Activated T-cell treated with anti-CD3 and anti-CD28 coated beads for 48 hours (primary cell): ENCODE measurements at regions not wholly inside any gene's neighbourhood (a gene's known extent, or its start where the extent isn't known, plus 50 kb on each side); places are given as distances from the start of the nearest gene placed in this dataset.
"Not testable (repeated sequence)": the region's sequence is repeated elsewhere in the genome, so short reads cannot be mapped to it uniquely, and the experiment has no call there.

Experiments
- DNase-seq: peaks from one replicate; pipeline ENCODE4 v3.0.0-alpha.2; 2020; ENCODE audit warnings: low read depth

- DNase-seq: no peak
Measured at GRCh38 chr3:197430934-197431333, 124.8 kb downstream of the BDH1 start.

- DNase-seq: no peak
Measured at GRCh38 chr3:197430502-197430901, 125.3 kb downstream of the BDH1 start.

GRCh38 chr3:197428952-197429351, 126.8 kb downstream of the BDH1 start:
- DNase-seq: no peak

- DNase-seq: peak; percentile 66
Measured at GRCh38 chr3:197428117-197428801, 127.5 kb downstream of the BDH1 start.

GRCh38 chr3:197427021-197427420, 128.6 kb upstream of the DLG1 start:
- no peak for DNase-seq

- no peak for DNase-seq
Measured at GRCh38 chr3:197426121-197426566, 127.7 kb upstream of the DLG1 start.

GRCh38 chr3:197425485-197426120, 127.2 kb upstream of the DLG1 start:
- no peak for DNase-seq

- no peak for DNase-seq
Measured at GRCh38 chr3:197424674-197425484, 126.5 kb upstream of the DLG1 start.

- DNase-seq: no peak
Measured at GRCh38 chr3:197424266-197424665, 125.9 kb upstream of the DLG1 start.

GRCh38 chr3:197423376-197423775, 125.0 kb upstream of the DLG1 start:
- DNase-seq: no peak

- no peak for DNase-seq
Measured at GRCh38 chr3:197422506-197422905, 124.1 kb upstream of the DLG1 start.

GRCh38 chr3:197421021-197421420, 122.6 kb upstream of the DLG1 start:
- no peak for DNase-seq

GRCh38 chr3:197420566-197420965, 122.2 kb upstream of the DLG1 start:
- DNase-seq: no peak

- no peak for DNase-seq
Measured at GRCh38 chr3:197420115-197420514, 121.7 kb upstream of the DLG1 start.

GRCh38 chr3:197419696-197420095, 121.3 kb upstream of the DLG1 start:
- no peak for DNase-seq

- no peak for DNase-seq
Measured at GRCh38 chr3:197417911-197418618, 119.7 kb upstream of the DLG1 start.

GRCh38 chr3:197417441-197417840, 119.0 kb upstream of the DLG1 start:
- no peak for DNase-seq

GRCh38 chr3:197411899-197412298, 113.5 kb upstream of the DLG1 start:
- DNase-seq: not testable (repeated sequence)

GRCh38 chr3:197410170-197410569, 111.8 kb upstream of the DLG1 start:
- DNase-seq: not testable (repeated sequence)

GRCh38 chr3:197408177-197408957, 110.0 kb upstream of the DLG1 start:
- no peak for DNase-seq

- DNase-seq: no peak
Measured at GRCh38 chr3:197407526-197407925, 109.1 kb upstream of the DLG1 start.

GRCh38 chr3:197407053-197407452, 108.6 kb upstream of the DLG1 start:
- DNase-seq: no peak
